MM.1S (cell line): ENCODE measurements at regions not wholly inside any gene's neighbourhood (a gene's known extent, or its start where the extent isn't known, plus 50 kb on each side); places are given as distances from the start of the nearest gene placed in this dataset.

Experiments
- CTCF ChIP-seq: fragments of 300-600 bp; sonication (generic); IDR thresholded peaks from 2 replicates; pipeline ENCODE4 v1.5.1; 2016; ENCODE audit warnings: antibody characterized with exemption, low read length, mixed read lengths
- EZH2phosphoT487 ChIP-seq: fragments of 300-600 bp; sonication (generic); IDR thresholded peaks from 2 replicates; pipeline ENCODE4 v1.6.1; 2018; ENCODE audit warnings: antibody characterized with exemption, low read length

- TF ChIP-seq EZH2phosphoT487 (no peak), CTCF (no peak)
Observed at GRCh38 chr5:133838286-133838685, 130.1 kb downstream of the C5orf15 start.
